SK-N-SH treated with all-trans-retinoic acid at 6 μM for 48 hours (cell line): ENCODE measurements at regions not wholly inside any gene's neighbourhood (a gene's known extent, or its start where the extent isn't known, plus 50 kb on each side); places are given as distances from the start of the nearest gene placed in this dataset.

ENCODE experiments used
- ATAC-seq: fragments of 200-7000 bp; cut with Tn5 transposase; 3 replicates; pipeline ENCODE4 v1.9.1; 2020; ENCODE audit warnings: mild to moderate bottlenecking, moderate library complexity
- ARNTL ChIP-seq: fragments of 450-650 bp; formaldehyde crosslinking; IDR thresholded peaks from 2 replicates; pipeline ENCODE4 v1.5.0; 2020; ENCODE audit warnings: low read depth, mild to moderate bottlenecking, moderate library complexity, borderline replicate concordance
- BACH2 ChIP-seq: fragments of 250-450 bp; sonication (Bioruptor Pico); IDR thresholded peaks from 2 replicates; pipeline ENCODE4 v1.9.0; 2021; ENCODE audit warnings: mild to moderate bottlenecking, borderline replicate concordance
- CSDC2 ChIP-seq: fragments of 250-450 bp; sonication (Bioruptor Pico); IDR thresholded peaks from 2 replicates; pipeline ENCODE4 v1.5.0; 2020; ENCODE audit warnings: mild to moderate bottlenecking, moderate library complexity
- GLIS3 ChIP-seq: fragments of 250-450 bp; sonication (Bioruptor Pico); IDR thresholded peaks from 2 replicates; pipeline ENCODE4 v1.5.0; 2020; ENCODE audit warnings: mild to moderate bottlenecking, moderate library complexity
- ISL1 ChIP-seq: fragments of 250-450 bp; sonication (Bioruptor Pico); IDR thresholded peaks from 2 replicates; pipeline ENCODE4 v2.1.2; 2022; ENCODE audit warnings: mild to moderate bottlenecking, moderate library complexity
- OSR1 ChIP-seq: fragments of 250-450 bp; sonication (Bioruptor Pico); IDR thresholded peaks from 2 replicates; pipeline ENCODE4 v1.8.0; 2022; ENCODE audit warnings: moderate library complexity, mild to moderate bottlenecking, inconsistent platforms
- PPARA ChIP-seq: fragments of 250-450 bp; sonication (Bioruptor Pico); IDR thresholded peaks from 2 replicates; pipeline ENCODE4 v1.5.0; 2020; ENCODE audit warnings: mild to moderate bottlenecking, borderline replicate concordance
- RARB ChIP-seq: fragments of 250-450 bp; sonication (Bioruptor Pico); IDR thresholded peaks from 2 replicates; pipeline ENCODE4 v1.8.0; 2021; ENCODE audit warnings: mild to moderate bottlenecking, moderate library complexity
- SNAI2 ChIP-seq: fragments of 250-450 bp; sonication (Bioruptor Pico); IDR thresholded peaks from 2 replicates; pipeline ENCODE4 v1.5.0; 2020; ENCODE audit warnings: mild to moderate bottlenecking, moderate library complexity
- TCF4 ChIP-seq: fragments of 250-450 bp; sonication (Bioruptor Pico); IDR thresholded peaks from 2 replicates; pipeline ENCODE4 v1.8.0; 2021; ENCODE audit warnings: mild to moderate bottlenecking, moderate library complexity, borderline replicate concordance
- TOX ChIP-seq: fragments of 250-450 bp; sonication (Bioruptor Pico); IDR thresholded peaks from 2 replicates; pipeline ENCODE4 v1.8.0; 2021; ENCODE audit warnings: mild to moderate bottlenecking, moderate library complexity, borderline replicate concordance
- ZC3H10 ChIP-seq: fragments of 250-450 bp; sonication (Bioruptor Pico); IDR thresholded peaks from 2 replicates; pipeline ENCODE4 v1.5.1; 2021; ENCODE audit warnings: mild to moderate bottlenecking, moderate library complexity
- ZFP3 ChIP-seq: fragments of 250-450 bp; sonication (Bioruptor Pico); IDR thresholded peaks from 2 replicates; pipeline ENCODE4 v1.5.0; 2020; ENCODE audit warnings: mild to moderate bottlenecking, moderate library complexity
- ZFP30 ChIP-seq: fragments of 450-650 bp; formaldehyde crosslinking; IDR thresholded peaks from 2 replicates; pipeline ENCODE4 v1.5.0; 2022; ENCODE audit warnings: mild to moderate bottlenecking, moderate library complexity
- ZNF565 ChIP-seq: fragments of 450-650 bp; formaldehyde crosslinking; conservative IDR thresholded peaks from 2 replicates; pipeline ENCODE4 v1.5.0; 2020; ENCODE audit warnings: low read depth, mild to moderate bottlenecking, moderate library complexity
- ZNF70 ChIP-seq: fragments of 450-650 bp; formaldehyde crosslinking; IDR thresholded peaks from 2 replicates; pipeline ENCODE4 v1.5.0; 2020; ENCODE audit warnings: mild to moderate bottlenecking, moderate library complexity
- ZNF8 ChIP-seq: fragments of 450-650 bp; formaldehyde crosslinking; IDR thresholded peaks from 2 replicates; pipeline ENCODE4 v1.5.0; 2020; ENCODE audit warnings: mild to moderate bottlenecking, moderate library complexity
- TF ChIP-seq, protein P1 (sequence below): fragments of 250-450 bp; sonication (Bioruptor Pico); IDR thresholded peaks from 2 replicates; pipeline ENCODE4 v1.5.0; 2020; ENCODE audit warnings: mild to moderate bottlenecking, moderate library complexity
- TF ChIP-seq, protein P2 (sequence below): fragments of 250-450 bp; sonication (Bioruptor Pico); IDR thresholded peaks from 2 replicates; pipeline ENCODE4 v1.5.1; 2021; ENCODE audit warnings: mild to moderate bottlenecking, moderate library complexity
- TF ChIP-seq, protein P3 (sequence below): fragments of 250-450 bp; sonication (Bioruptor Pico); IDR thresholded peaks from 2 replicates; pipeline ENCODE4 v1.8.0; 2021; ENCODE audit warnings: low read depth, mild to moderate bottlenecking, moderate library complexity, borderline replicate concordance
- TF ChIP-seq, protein P4 (sequence below): fragments of 250-450 bp; sonication (Bioruptor Pico); IDR thresholded peaks from 2 replicates; pipeline ENCODE4 v1.5.1; 2020; ENCODE audit warnings: low read depth, mild to moderate bottlenecking, moderate library complexity

DNA sequence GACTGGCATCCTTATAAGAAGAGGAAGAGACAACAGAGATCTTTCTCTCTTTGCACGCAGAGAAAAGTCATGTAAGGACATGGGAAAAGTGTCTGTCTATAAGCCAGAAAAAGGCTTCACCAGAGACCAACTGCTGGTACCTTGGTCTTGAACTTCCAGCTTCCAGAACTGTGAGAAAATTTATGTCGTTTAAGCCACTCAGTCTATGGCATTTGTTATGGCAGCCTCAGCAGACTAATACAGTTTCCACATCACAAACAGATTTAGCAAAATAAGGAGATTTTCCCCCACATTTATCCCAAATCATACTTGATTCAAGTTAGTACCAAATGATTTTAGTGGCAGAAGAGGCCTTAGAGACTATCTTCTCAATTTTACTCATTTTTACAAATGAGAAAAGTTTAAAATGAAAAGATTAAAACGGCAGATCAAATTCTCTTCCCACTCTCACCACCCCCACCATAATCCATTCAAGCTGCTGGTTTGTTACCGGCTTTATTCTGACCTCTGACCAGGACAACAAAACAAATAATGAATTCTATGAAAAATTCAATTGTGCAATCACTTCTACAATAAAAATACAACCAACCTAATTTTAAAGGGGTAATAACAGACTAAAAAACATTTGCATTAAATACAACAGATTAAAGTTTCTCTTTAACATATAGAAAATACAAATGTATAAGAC, 316.3 kb downstream of the TBC1D4 start:
- TF ChIP-seq ARNTL (no peak), ZNF70 (CRISPR knock-in tag) (no peak), ZFP3 (no peak), OSR1 (CRISPR knock-in tag) (no peak), TCF4 (CRISPR knock-in tag) (no peak), ISL1 (no peak), GLIS3 (no peak), SNAI2 (CRISPR knock-in tag) (no peak), PPARA (CRISPR knock-in tag) (no peak), RARB (CRISPR knock-in tag) (no peak), ZC3H10 (CRISPR knock-in tag) (no peak), BACH2 (CRISPR knock-in tag) (no peak), CSDC2 (CRISPR knock-in tag) (no peak), TOX (no peak), ZNF565 (CRISPR knock-in tag) (no peak)
- TF ChIP-seq, protein P1, sequence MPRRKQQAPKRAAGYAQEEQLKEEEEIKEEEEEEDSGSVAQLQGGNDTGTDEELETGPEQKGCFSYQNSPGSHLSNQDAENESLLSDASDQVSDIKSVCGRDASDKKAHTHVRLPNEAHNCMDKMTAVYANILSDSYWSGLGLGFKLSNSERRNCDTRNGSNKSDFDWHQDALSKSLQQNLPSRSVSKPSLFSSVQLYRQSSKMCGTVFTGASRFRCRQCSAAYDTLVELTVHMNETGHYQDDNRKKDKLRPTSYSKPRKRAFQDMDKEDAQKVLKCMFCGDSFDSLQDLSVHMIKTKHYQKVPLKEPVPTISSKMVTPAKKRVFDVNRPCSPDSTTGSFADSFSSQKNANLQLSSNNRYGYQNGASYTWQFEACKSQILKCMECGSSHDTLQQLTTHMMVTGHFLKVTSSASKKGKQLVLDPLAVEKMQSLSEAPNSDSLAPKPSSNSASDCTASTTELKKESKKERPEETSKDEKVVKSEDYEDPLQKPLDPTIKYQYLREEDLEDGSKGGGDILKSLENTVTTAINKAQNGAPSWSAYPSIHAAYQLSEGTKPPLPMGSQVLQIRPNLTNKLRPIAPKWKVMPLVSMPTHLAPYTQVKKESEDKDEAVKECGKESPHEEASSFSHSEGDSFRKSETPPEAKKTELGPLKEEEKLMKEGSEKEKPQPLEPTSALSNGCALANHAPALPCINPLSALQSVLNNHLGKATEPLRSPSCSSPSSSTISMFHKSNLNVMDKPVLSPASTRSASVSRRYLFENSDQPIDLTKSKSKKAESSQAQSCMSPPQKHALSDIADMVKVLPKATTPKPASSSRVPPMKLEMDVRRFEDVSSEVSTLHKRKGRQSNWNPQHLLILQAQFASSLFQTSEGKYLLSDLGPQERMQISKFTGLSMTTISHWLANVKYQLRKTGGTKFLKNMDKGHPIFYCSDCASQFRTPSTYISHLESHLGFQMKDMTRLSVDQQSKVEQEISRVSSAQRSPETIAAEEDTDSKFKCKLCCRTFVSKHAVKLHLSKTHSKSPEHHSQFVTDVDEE (CRISPR knock-in tag), result no peak
- TF ChIP-seq, protein P2, sequence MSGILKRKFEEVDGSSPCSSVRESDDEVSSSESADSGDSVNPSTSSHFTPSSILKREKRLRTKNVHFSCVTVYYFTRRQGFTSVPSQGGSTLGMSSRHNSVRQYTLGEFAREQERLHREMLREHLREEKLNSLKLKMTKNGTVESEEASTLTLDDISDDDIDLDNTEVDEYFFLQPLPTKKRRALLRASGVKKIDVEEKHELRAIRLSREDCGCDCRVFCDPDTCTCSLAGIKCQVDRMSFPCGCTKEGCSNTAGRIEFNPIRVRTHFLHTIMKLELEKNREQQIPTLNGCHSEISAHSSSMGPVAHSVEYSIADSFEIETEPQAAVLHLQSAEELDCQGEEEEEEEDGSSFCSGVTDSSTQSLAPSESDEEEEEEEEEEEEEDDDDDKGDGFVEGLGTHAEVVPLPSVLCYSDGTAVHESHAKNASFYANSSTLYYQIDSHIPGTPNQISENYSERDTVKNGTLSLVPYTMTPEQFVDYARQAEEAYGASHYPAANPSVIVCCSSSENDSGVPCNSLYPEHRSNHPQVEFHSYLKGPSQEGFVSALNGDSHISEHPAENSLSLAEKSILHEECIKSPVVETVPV (CRISPR knock-in tag), result no peak
- TF ChIP-seq, protein P3, sequence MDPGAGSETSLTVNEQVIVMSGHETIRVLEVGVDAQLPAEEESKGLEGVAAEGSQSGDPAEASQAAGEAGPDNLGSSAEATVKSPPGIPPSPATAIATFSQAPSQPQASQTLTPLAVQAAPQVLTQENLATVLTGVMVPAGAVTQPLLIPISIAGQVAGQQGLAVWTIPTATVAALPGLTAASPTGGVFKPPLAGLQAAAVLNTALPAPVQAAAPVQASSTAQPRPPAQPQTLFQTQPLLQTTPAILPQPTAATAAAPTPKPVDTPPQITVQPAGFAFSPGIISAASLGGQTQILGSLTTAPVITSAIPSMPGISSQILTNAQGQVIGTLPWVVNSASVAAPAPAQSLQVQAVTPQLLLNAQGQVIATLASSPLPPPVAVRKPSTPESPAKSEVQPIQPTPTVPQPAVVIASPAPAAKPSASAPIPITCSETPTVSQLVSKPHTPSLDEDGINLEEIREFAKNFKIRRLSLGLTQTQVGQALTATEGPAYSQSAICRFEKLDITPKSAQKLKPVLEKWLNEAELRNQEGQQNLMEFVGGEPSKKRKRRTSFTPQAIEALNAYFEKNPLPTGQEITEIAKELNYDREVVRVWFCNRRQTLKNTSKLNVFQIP (CRISPR knock-in tag), result no peak
- TF ChIP-seq, all 23 proteins: peak for 0
- ATAC-seq, result no peak

DNA sequence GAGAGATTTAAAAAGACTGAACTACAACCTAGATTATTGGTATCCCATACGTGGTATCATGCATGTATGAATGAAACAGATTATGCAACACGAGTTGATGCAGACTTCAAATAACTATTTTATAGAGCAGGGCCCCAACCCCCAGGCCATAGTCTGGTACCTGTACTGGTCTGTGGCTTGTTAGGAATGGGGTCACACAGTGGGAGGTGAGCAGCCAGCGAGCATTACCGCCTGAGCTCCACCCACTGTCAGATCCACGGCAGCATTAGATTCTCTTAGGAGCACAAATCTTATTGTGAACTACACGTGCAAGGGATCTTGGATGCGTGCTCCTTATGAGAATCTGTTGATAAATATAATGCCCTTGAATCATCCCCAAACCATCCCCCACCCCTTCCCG, 320.2 kb downstream of the TBC1D4 start:
- TF ChIP-seq ISL1, result no peak
- TF ChIP-seq SNAI2 (CRISPR knock-in tag), result no peak
- no peak for TF ChIP-seq OSR1 (CRISPR knock-in tag)
- no peak for TF ChIP-seq ZNF8 (CRISPR knock-in tag)
- no peak for TF ChIP-seq TCF4 (CRISPR knock-in tag)
- no peak for TF ChIP-seq PPARA (CRISPR knock-in tag)
- TF ChIP-seq, protein P4, sequence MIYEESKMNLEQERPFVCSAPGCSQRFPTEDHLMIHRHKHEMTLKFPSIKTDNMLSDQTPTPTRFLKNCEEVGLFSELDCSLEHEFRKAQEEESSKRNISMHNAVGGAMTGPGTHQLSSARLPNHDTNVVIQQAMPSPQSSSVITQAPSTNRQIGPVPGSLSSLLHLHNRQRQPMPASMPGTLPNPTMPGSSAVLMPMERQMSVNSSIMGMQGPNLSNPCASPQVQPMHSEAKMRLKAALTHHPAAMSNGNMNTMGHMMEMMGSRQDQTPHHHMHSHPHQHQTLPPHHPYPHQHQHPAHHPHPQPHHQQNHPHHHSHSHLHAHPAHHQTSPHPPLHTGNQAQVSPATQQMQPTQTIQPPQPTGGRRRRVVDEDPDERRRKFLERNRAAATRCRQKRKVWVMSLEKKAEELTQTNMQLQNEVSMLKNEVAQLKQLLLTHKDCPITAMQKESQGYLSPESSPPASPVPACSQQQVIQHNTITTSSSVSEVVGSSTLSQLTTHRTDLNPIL (CRISPR knock-in tag), result no peak
- no peak for TF ChIP-seq GLIS3
- no peak for TF ChIP-seq TOX
- TF ChIP-seq RARB (CRISPR knock-in tag), result no peak
- no peak for ATAC-seq

DNA sequence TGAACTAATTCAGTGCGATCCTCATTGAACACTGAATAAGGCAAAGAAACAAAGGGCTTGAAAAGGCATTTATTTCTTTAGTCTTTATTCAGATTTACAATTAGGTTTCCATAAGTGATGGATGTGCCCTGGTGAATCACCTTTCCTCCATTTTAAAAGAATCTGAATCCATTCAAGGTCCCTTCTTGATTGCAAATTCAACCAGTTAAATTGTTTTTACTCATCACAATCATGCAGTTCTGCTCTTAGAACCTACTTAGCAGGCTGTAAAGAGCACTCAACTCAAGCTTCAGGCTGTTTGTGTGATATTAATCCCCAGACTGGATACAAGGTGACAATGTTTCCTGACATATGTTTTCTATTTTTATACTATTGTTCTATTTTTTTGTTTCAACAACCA, 321.0 kb downstream of the TBC1D4 start:
- no peak for ATAC-seq
- no peak for TF ChIP-seq TOX
- no peak for TF ChIP-seq GLIS3
- no peak for TF ChIP-seq ZNF70 (CRISPR knock-in tag)
- no peak for TF ChIP-seq SNAI2 (CRISPR knock-in tag)
- no peak for TF ChIP-seq TCF4 (CRISPR knock-in tag)

DNA sequence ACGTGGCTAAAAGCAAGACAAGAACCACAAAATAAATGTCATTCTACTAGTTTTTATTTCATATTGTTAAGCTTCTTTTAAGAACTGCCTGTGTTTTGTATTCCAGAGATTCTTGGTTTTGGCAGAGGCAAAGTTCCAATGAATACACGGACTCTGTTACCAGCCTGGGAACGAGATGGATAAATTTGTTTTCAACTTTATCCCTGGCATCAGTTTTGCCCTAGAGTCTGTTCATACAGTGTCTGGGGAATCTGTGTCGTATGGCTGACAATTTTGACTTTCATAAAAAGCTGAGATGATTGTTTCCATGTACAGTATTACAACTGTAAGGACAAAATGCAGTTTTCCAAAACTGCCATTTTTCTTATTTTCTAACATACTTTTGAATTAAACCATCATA, 327.6 kb downstream of the TBC1D4 start:
- no peak for ATAC-seq
- TF ChIP-seq, protein P2 (CRISPR knock-in tag), result no peak
- no peak for TF ChIP-seq ZFP30 (CRISPR knock-in tag)
- TF ChIP-seq SNAI2 (CRISPR knock-in tag), result no peak
- TF ChIP-seq PPARA (CRISPR knock-in tag), result no peak
- TF ChIP-seq CSDC2 (CRISPR knock-in tag), result no peak
- TF ChIP-seq ZNF70 (CRISPR knock-in tag), result no peak
- TF ChIP-seq, protein P3 (CRISPR knock-in tag), result no peak
- TF ChIP-seq ZC3H10 (CRISPR knock-in tag), result no peak
- TF ChIP-seq ZNF8 (CRISPR knock-in tag), result no peak
- no peak for TF ChIP-seq RARB (CRISPR knock-in tag)
- TF ChIP-seq, protein P4 (CRISPR knock-in tag), result no peak
- no peak for TF ChIP-seq TOX
- no peak for TF ChIP-seq ISL1
